HUES64 (cell line): ENCODE measurements at regions not wholly inside any gene's neighbourhood (a gene's known extent, or its start where the extent isn't known, plus 50 kb on each side); places are given as distances from the start of the nearest gene placed in this dataset.
"Not testable (repeated sequence)": the region's sequence is repeated elsewhere in the genome, so short reads cannot be mapped to it uniquely, and the experiment has no call there.

ENCODE experiments used
- H3K27ac ChIP-seq: 2 replicates; pipeline ENCODE4 v1.7.0; 2013; ENCODE audit warnings: low read depth, low read length, inconsistent platforms
- H3K27me3 ChIP-seq: 2 replicates; pipeline ENCODE4 v1.6.1; 2013; ENCODE audit warnings: mild to moderate bottlenecking, low read length; ENCODE audit not compliant: insufficient read depth
- H3K36me3 ChIP-seq: 2 replicates; pipeline ENCODE4 v1.6.1; 2013; ENCODE audit warnings: mild to moderate bottlenecking, low read length; ENCODE audit not compliant: insufficient read depth
- H3K4me1 ChIP-seq: 2 replicates; pipeline ENCODE4 v1.6.1; 2013; ENCODE audit warnings: mild to moderate bottlenecking, low read length, moderate library complexity; ENCODE audit not compliant: insufficient read depth
- H3K4me3 ChIP-seq: 2 replicates; pipeline ENCODE4 v1.5.1; 2013; ENCODE audit warnings: mild to moderate bottlenecking, low read length, moderate library complexity
- H3K9ac ChIP-seq: 2 replicates; pipeline ENCODE4 v1.6.1; 2013; ENCODE audit warnings: mild to moderate bottlenecking, low read depth, low read length
- H3K9me3 ChIP-seq: 2 replicates; pipeline ENCODE4 v1.6.1; 2013; ENCODE audit warnings: low read depth, low read length; ENCODE audit not compliant: insufficient read depth
- WGBS: fragments of 150-250, 120-280 bp; methylation state at CpG from one replicate; pipeline ENCODE4 v1.1.7; 2013; ENCODE audit warnings: missing lambda C conversion rate; 5-methylcytosine and 5-hydroxymethylcytosine counted together

GRCh38 chr5:125064621-125065438 lies 318.4 kb upstream of the ZNF608 start:
- Histone ChIP-seq H3K4me1 (peaks cover 25% of the 10 kb centered on the region), H3K27ac (no peak overlapping the region), H3K27me3 (no peaks in the 10 kb centered on the region), H3K36me3 (no peaks in the 10 kb centered on the region), H3K9ac (no peak overlapping the region), H3K4me3 (no peak overlapping the region), H3K9me3 (no peaks in the 10 kb centered on the region)
- 79% methylated on average over 8 of the region's 8 CpGs for WGBS

GRCh38 chr5:125065741-125066140 lies 319.3 kb upstream of the ZNF608 start:
- Histone ChIP-seq H3K4me3 (no peak overlapping the region), H3K4me1 (peaks cover 18% of the 10 kb centered on the region), H3K9ac (no peak overlapping the region), H3K9me3 (no peaks in the 10 kb centered on the region), H3K27me3 (no peaks in the 10 kb centered on the region), H3K27ac (no peak overlapping the region), H3K36me3 (no peaks in the 10 kb centered on the region)
- 93% methylated on average over 2 of the region's 2 CpGs for WGBS

- H3K4me1 ChIP-seq: peaks cover under 1% of the 10 kb centered on the region; the same call in 1 of the 2 replicates
- over 99% methylated on average over 3 of the region's 3 CpGs for WGBS
- no peak overlapping the region for H3K27ac ChIP-seq
- no peaks in the 10 kb centered on the region for H3K27me3 ChIP-seq
- no peak overlapping the region for H3K4me3 ChIP-seq
- H3K9me3 ChIP-seq: peaks cover 30% of the 10 kb centered on the region
- no peak overlapping the region for H3K9ac ChIP-seq
- H3K36me3 ChIP-seq: no peaks in the 10 kb centered on the region
Observed at GRCh38 chr5:125070961-125071360, 324.5 kb upstream of the ZNF608 start.

GRCh38 chr5:125073090-125073489 lies 326.7 kb upstream of the ZNF608 start:
- Histone ChIP-seq H3K27me3 (no peaks in the 10 kb centered on the region), H3K36me3 (no peaks in the 10 kb centered on the region), H3K4me1 (no peaks in the 10 kb centered on the region), H3K9me3 (peaks cover 30% of the 10 kb centered on the region), H3K9ac (no peak overlapping the region), H3K27ac (no peak overlapping the region), H3K4me3 (no peak overlapping the region)
- WGBS: 80% methylated on average over 1 of the region's 1 CpG

- Histone ChIP-seq H3K9me3 (peaks cover 39% of the 10 kb centered on the region), H3K27ac (no peak overlapping the region), H3K4me3 (no peak overlapping the region), H3K4me1 (no peaks in the 10 kb centered on the region), H3K36me3 (no peaks in the 10 kb centered on the region), H3K9ac (no peak overlapping the region), H3K27me3 (no peaks in the 10 kb centered on the region)
- WGBS: 92% methylated on average over 1 of the region's 2 CpGs
Observed at GRCh38 chr5:125075567-125075966, 329.1 kb upstream of the ZNF608 start.

GRCh38 chr5:125079028-125079427 lies 332.6 kb upstream of the ZNF608 start:
- not testable (repeated sequence) for H3K9ac ChIP-seq, H3K36me3 ChIP-seq, H3K4me3 ChIP-seq, H3K27ac ChIP-seq, H3K27me3 ChIP-seq, H3K4me1 ChIP-seq
- WGBS: 100% methylated on average over 4 of the region's 5 CpGs
- peaks cover 19% of the 10 kb centered on the region; the same call in 1 of the 2 replicates for H3K9me3 ChIP-seq

GRCh38 chr5:125081101-125081500 lies 334.7 kb upstream of the ZNF608 start:
- Histone ChIP-seq H3K4me1 (no peaks in the 10 kb centered on the region), H3K4me3 (no peak overlapping the region), H3K9ac (no peak overlapping the region), H3K27ac (no peak overlapping the region), H3K9me3 (peaks cover 11% of the 10 kb centered on the region; the same call in 1 of the 2 replicates), H3K36me3 (no peaks in the 10 kb centered on the region), H3K27me3 (no peaks in the 10 kb centered on the region)
- WGBS: 90% methylated on average over 3 of the region's 3 CpGs

- Histone ChIP-seq H3K9me3 (peaks cover 13% of the 10 kb centered on the region; the same call in 1 of the 2 replicates), H3K4me1 (no peaks in the 10 kb centered on the region), H3K27ac (no peak overlapping the region), H3K27me3 (no peaks in the 10 kb centered on the region), H3K9ac (no peak overlapping the region), H3K4me3 (no peak overlapping the region), H3K36me3 (no peaks in the 10 kb centered on the region)
Observed at GRCh38 chr5:125083981-125084380, 337.5 kb upstream of the ZNF608 start.

GRCh38 chr5:125085797-125086505 lies 339.5 kb upstream of the ZNF608 start:
- Histone ChIP-seq H3K27ac (no peak overlapping the region), H3K9me3 (peaks cover 7% of the 10 kb centered on the region; the same call in 1 of the 2 replicates), H3K27me3 (no peaks in the 10 kb centered on the region), H3K4me3 (no peak overlapping the region), H3K9ac (no peak overlapping the region), H3K36me3 (no peaks in the 10 kb centered on the region), H3K4me1 (no peaks in the 10 kb centered on the region)
- 100% methylated on average over 1 of the region's 2 CpGs for WGBS

GRCh38 chr5:125088522-125089105 lies 342.2 kb upstream of the ZNF608 start:
- no peaks in the 10 kb centered on the region for H3K27me3 ChIP-seq
- no peaks in the 10 kb centered on the region for H3K36me3 ChIP-seq
- no peak overlapping the region for H3K9ac ChIP-seq
- H3K4me3 ChIP-seq: no peak overlapping the region
- H3K4me1 ChIP-seq: no peaks in the 10 kb centered on the region
- H3K9me3 ChIP-seq: peaks cover 11% of the 10 kb centered on the region; the same call in 1 of the 2 replicates
- no peak overlapping the region for H3K27ac ChIP-seq
- 94% methylated on average over 27 of the region's 27 CpGs for WGBS

- H3K4me3 ChIP-seq, H3K9ac ChIP-seq, H3K27me3 ChIP-seq, H3K27ac ChIP-seq, H3K4me1 ChIP-seq, H3K36me3 ChIP-seq: not testable (repeated sequence)
- WGBS: 96% methylated on average over 3 of the region's 3 CpGs
- peaks cover 19% of the 10 kb centered on the region; the same call in 1 of the 2 replicates for H3K9me3 ChIP-seq
Observed at GRCh38 chr5:125092138-125092537, 345.7 kb upstream of the ZNF608 start.
